ENCODE measurements at regions not wholly inside any gene's neighbourhood (a gene's known extent, or its start where the extent isn't known, plus 50 kb on each side); places are given as distances from the start of the nearest gene placed in this dataset.

- TF ChIP-seq CTCF (IDR thresholded peaks at IDR 0.05; ENCODE audit: insufficient read depth, low read depth, low read length) (no peak), EZH2 (IDR thresholded peaks at IDR 0.05; ENCODE audit: insufficient read depth, low read length) (no peak)
Measured at GRCh38 chrX:16528620-16529019, 121.3 kb upstream of the S100G start.

All from astrocyte (in vitro differentiated cells and primary cell).